B cell (primary cell): ENCODE measurements at regions not wholly inside any gene's neighbourhood (a gene's known extent, or its start where the extent isn't known, plus 50 kb on each side); places are given as distances from the start of the nearest gene placed in this dataset.

Experiments used
- ATAC-seq: fragments of 200-7000 bp; cut with Tn5 transposase; one replicate; pipeline ENCODE4 v1.10.0; 2021; ENCODE audit warnings: low read depth, mild to moderate bottlenecking, moderate number of reproducible peaks, moderate library complexity
- CTCF ChIA-PET: fragments of 350-600 bp; sonication (Branson Sonifier 250); formaldehyde crosslinking; loops from one replicate; lab custom pipeline; 2021; ENCODE audit warnings: antibody characterized with exemption, inconsistent platforms; lab: Charles Lee
- POLR2A ChIA-PET: fragments of 350-600 bp; sonication (Branson Sonifier 250); formaldehyde crosslinking; loops from one replicate; lab custom pipeline; 2021; ENCODE audit warnings: antibody characterized with exemption; lab: Charles Lee
- DNase-seq: peaks from one replicate; pipeline ENCODE4 v3.0.0; 2013
- H2AFZ ChIP-seq: 2 replicates; pipeline ENCODE4 v1.6.1; 2012; ENCODE audit warnings: mild to moderate bottlenecking, low read depth, low read length; ENCODE audit not compliant: insufficient read depth, poor library complexity, severe bottlenecking
- H3K27ac ChIP-seq, 2 donors: 1 replicate in 1 of 2; 2 replicates in 1 of 2; pipeline ENCODE4 v1.5.1; 2012 to 2013; ENCODE audit warnings: low read length in 2 of 2, mild to moderate bottlenecking in 2 of 2, moderate library complexity in 1 of 2
- H3K27me3 ChIP-seq, 4 experiments: fragments of 200-600 bp in 1 of 4; sonication (generic) in 1 of 4; replicated peaks in 1 of 4; 1 replicate in 2 of 4; 2 replicates in 2 of 4; pipeline versions ENCODE4 v1.6.1 to v1.7.0; 2013 to 2016; ENCODE audit warnings: low read length in 3 of 4, mild to moderate bottlenecking in 2 of 4, mixed read lengths in 1 of 4, moderate library complexity in 1 of 4; ENCODE audit not compliant: insufficient read depth in 4 of 4, control insufficient read depth in 3 of 4; ENCODE audit errors: control extremely low read depth in 1 of 4
- H3K36me3 ChIP-seq, 2 experiments: replicated peaks in 1 of 2; 1 replicate in 1 of 2; 2 replicates in 1 of 2; pipeline versions ENCODE4 v1.6.1 to v1.7.1; 2013; ENCODE audit warnings: low read length in 1 of 2; ENCODE audit not compliant: insufficient read depth in 2 of 2, control insufficient read depth in 1 of 2; ENCODE audit errors: control extremely low read depth in 1 of 2, extremely low read depth in 1 of 2
- H3K4me1 ChIP-seq, 2 donors: fragments of 200-600 bp in 1 of 2; sonication (generic) in 1 of 2; 1 replicate in 1 of 2; 2 replicates in 1 of 2; pipeline versions ENCODE4 v1.5.1 to v1.6.1; 2013 to 2017; ENCODE audit warnings: low read length in 2 of 2; ENCODE audit not compliant: control insufficient read depth in 2 of 2, insufficient read depth in 2 of 2
- H3K4me2 ChIP-seq: replicated peaks from 2 replicates; pipeline ENCODE3; 2012; ENCODE audit warnings: mild to moderate bottlenecking, low read depth, low read length; ENCODE audit not compliant: poor library complexity, severe bottlenecking
- H3K4me3 ChIP-seq, 5 experiments: fragments of 200-600 bp in 1 of 5; sonication (generic) in 1 of 5; 1 replicate in 3 of 5; 2 replicates in 2 of 5; pipeline versions ENCODE4 v1.5.1 to v1.7.0; 2011 to 2016; ENCODE audit warnings: low read length in 4 of 5, mild to moderate bottlenecking in 4 of 5, low read depth in 2 of 5, control low read depth in 1 of 5, moderate library complexity in 1 of 5; ENCODE audit not compliant: insufficient read depth in 1 of 5; ENCODE audit errors: control extremely low read depth in 1 of 5, extremely low read depth in 1 of 5
- H3K79me2 ChIP-seq: fragments of 200-600 bp; sonication (generic); one replicate; pipeline ENCODE4 v1.6.0; 2016; ENCODE audit warnings: low read length; ENCODE audit not compliant: control insufficient read depth, insufficient read depth
- H3K9ac ChIP-seq: fragments of 200-600 bp; sonication (generic); 2 replicates; pipeline ENCODE4 v1.6.1; 2017; ENCODE audit warnings: mild to moderate bottlenecking, low read length, moderate library complexity
- H3K9me3 ChIP-seq, 3 donors: one replicate each; pipeline versions ENCODE4 v1.6.1 to v1.7.1; 2013; ENCODE audit warnings: low read length in 2 of 3; ENCODE audit not compliant: control insufficient read depth in 2 of 3, insufficient read depth in 1 of 3; ENCODE audit errors: control extremely low read depth in 1 of 3
- H4K20me1 ChIP-seq: 2 replicates; pipeline ENCODE4 v1.6.0; 2012; ENCODE audit warnings: mild to moderate bottlenecking, low read length; ENCODE audit not compliant: insufficient read depth, control insufficient read depth, poor library complexity, severe bottlenecking
- H3K27ac Mint-ChIP-seq: one replicate; pipeline ENCODE4 v1.8.0; 2021; ENCODE audit warnings: mixed read lengths
- H3K27me3 Mint-ChIP-seq: one replicate; pipeline ENCODE4 v1.8.0; 2021; ENCODE audit warnings: mixed read lengths
- H3K4me1 Mint-ChIP-seq: one replicate; pipeline ENCODE4 v1.8.0; 2021; ENCODE audit warnings: mixed read lengths
- H3K4me3 Mint-ChIP-seq: one replicate; pipeline ENCODE4 v1.8.0; 2021; ENCODE audit warnings: mixed read lengths
- H3K9me3 Mint-ChIP-seq: one replicate; pipeline ENCODE4 v1.8.0; 2022; ENCODE audit warnings: mixed read lengths; ENCODE audit not compliant: insufficient read depth
- EZH2 ChIP-seq: IDR thresholded peaks from 2 replicates; pipeline ENCODE4 v1.6.1; 2012; ENCODE audit warnings: borderline replicate concordance, low read depth, mild to moderate bottlenecking, moderate library complexity, low read length; ENCODE audit not compliant: insufficient read depth, poor library complexity, severe bottlenecking
- intact Hi-C: fragments of 100-400 bp; cut with micrococcal nuclease; formaldehyde crosslinking; loops from one replicate; pipeline ENCODE4 v1.10.0; 2022
- TF ChIP-seq, protein P1 (sequence below): fragments of 200-600 bp; IDR thresholded peaks from one replicate; pipeline ENCODE4 v1.8.0; 2022; ENCODE audit warnings: antibody characterized with exemption, mild to moderate bottlenecking

DNA sequence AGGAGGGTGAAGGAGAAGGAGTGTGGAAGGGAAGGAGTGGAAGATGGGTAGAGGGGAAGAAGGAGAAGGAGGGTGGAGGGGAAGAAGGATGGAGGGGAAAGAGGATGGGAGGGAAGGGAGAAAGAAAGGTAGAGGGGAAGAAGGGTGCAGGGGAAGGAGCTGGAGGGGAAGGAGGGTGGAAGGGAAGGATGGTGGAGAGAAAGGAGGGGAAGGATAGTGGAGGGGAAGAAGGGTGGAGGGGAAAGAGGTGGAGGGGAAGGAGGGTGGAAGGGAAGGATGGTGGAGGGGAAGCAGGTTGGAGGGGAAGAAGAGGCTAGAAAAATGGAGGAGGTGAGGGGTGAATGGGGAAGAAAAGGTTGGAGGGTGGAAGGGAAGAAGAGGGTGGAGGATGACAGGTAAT is 927.9 kb downstream of the UQCRFS1 start:
- Histone ChIP-seq H3K4me2 (no peak overlapping the region), H3K36me3 (no peaks in the 10 kb centered on the region), H2AFZ (no peak overlapping the region), H3K27me3 (no peaks in the 10 kb centered on the region), H3K9ac (no peak overlapping the region), H4K20me1 (no peaks in the 10 kb centered on the region), H3K27ac (no peak overlapping the region), H3K79me2 (no peaks in the 10 kb centered on the region), H3K4me1 (no peaks in the 10 kb centered on the region), H3K4me3 (no peak overlapping the region), H3K9me3 (no peaks in the 10 kb centered on the region)
- Mint-ChIP-seq H3K4me3 (no peak overlapping the region), H3K27ac (no peak overlapping the region), H3K27me3 (no peaks in the 10 kb centered on the region), H3K9me3 (peaks cover 16% of the 10 kb centered on the region), H3K4me1 (no peaks in the 10 kb centered on the region)
- no peak for ATAC-seq
- DNase-seq = no peak
- ChIA-PET POLR2A (no interaction called here), CTCF (no interaction called here)
- TF ChIP-seq EZH2 = no peak
- TF ChIP-seq, protein P1, sequence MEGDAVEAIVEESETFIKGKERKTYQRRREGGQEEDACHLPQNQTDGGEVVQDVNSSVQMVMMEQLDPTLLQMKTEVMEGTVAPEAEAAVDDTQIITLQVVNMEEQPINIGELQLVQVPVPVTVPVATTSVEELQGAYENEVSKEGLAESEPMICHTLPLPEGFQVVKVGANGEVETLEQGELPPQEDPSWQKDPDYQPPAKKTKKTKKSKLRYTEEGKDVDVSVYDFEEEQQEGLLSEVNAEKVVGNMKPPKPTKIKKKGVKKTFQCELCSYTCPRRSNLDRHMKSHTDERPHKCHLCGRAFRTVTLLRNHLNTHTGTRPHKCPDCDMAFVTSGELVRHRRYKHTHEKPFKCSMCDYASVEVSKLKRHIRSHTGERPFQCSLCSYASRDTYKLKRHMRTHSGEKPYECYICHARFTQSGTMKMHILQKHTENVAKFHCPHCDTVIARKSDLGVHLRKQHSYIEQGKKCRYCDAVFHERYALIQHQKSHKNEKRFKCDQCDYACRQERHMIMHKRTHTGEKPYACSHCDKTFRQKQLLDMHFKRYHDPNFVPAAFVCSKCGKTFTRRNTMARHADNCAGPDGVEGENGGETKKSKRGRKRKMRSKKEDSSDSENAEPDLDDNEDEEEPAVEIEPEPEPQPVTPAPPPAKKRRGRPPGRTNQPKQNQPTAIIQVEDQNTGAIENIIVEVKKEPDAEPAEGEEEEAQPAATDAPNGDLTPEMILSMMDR = no peak
- intact Hi-C loops = no loop called here

DNA sequence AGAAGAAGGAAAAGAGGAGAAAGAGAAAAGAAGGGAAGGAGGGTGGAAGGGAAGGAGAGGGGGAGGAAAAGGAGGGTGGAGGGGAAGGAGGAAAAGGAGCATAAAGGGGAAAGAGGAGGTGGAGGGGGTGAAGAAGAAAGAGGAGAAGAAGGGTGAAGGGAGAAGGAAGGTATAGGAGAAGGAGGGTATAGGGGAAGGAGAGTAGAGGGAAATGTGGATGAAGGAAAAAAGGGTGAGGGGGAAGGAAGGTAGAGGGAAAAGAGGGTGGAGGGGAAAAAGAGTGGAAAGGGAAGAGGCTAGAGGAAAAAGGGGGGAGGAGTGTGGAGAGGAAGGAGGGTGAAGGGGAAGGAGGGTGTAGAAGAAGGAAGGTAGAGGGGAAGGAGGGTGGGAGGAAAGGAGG is 928.6 kb downstream of the UQCRFS1 start:
- POLR2A ChIA-PET = no interaction called here
- Mint-ChIP-seq H3K9me3 (peaks cover 16% of the 10 kb centered on the region), H3K27me3 (no peaks in the 10 kb centered on the region), H3K27ac (no peak overlapping the region), H3K4me3 (no peak overlapping the region), H3K4me1 (no peaks in the 10 kb centered on the region)
- H3K27ac ChIP-seq = no peak overlapping the region
- intact Hi-C loops = no loop called here
- H3K79me2 ChIP-seq = no peaks in the 10 kb centered on the region
- no peaks in the 10 kb centered on the region for H3K4me1 ChIP-seq
- H3K27me3 ChIP-seq = no peaks in the 10 kb centered on the region
- CTCF ChIA-PET = no interaction called here
- no peaks in the 10 kb centered on the region for H3K36me3 ChIP-seq
- no peak for TF ChIP-seq EZH2
- TF ChIP-seq, protein P1 = no peak
- DNase-seq (no peak), ATAC-seq (no peak)
- H3K9me3 ChIP-seq = no peaks in the 10 kb centered on the region
- no peak overlapping the region for H3K4me3 ChIP-seq
- H2AFZ ChIP-seq = no peak overlapping the region
- H4K20me1 ChIP-seq = no peaks in the 10 kb centered on the region
- no peak overlapping the region for H3K9ac ChIP-seq
- no peak overlapping the region for H3K4me2 ChIP-seq
